ACHN (cell line): ENCODE measurements at regions not wholly inside any gene's neighbourhood (a gene's known extent, or its start where the extent isn't known, plus 50 kb on each side); places are given as distances from the start of the nearest gene placed in this dataset.
"Not testable (repeated sequence)": the region's sequence is repeated elsewhere in the genome, so short reads cannot be mapped to it uniquely, and the experiment has no call there.

ENCODE experiments used
- DNase-seq: peaks from one replicate; pipeline ENCODE4 v3.0.0-alpha.2; 2015
- in situ Hi-C: cut with HindIII; loops from 2 replicates; pipeline ENCODE4 v1.10.0; 2017; ENCODE audit warnings: low sequenced_read_pairs, low pct_ligation_motif_present, low pct_unique_long_range_greater_than_20kb

- in situ Hi-C loops, result no loop called here
- no peak for DNase-seq
Observed at GRCh38 chr15:96807361-96807760, 476.9 kb downstream of the NR2F2 start.

- no peak for DNase-seq
- in situ Hi-C loops, result no loop called here
Observed at GRCh38 chr15:96817900-96818299, 487.4 kb downstream of the NR2F2 start.

GRCh38 chr15:96818861-96819260 lies 488.4 kb downstream of the NR2F2 start:
- in situ Hi-C loops, result no loop called here
- no peak for DNase-seq

- in situ Hi-C loops, result no loop called here
- no peak for DNase-seq
Observed at GRCh38 chr15:96827981-96828380, 497.5 kb downstream of the NR2F2 start.

- no peak for DNase-seq
- in situ Hi-C loops, result no loop called here
Observed at GRCh38 chr15:96837241-96837970, 506.9 kb downstream of the NR2F2 start.

- in situ Hi-C loops, result no loop called here
- no peak for DNase-seq
Observed at GRCh38 chr15:96838081-96838480, 507.6 kb downstream of the NR2F2 start.

- DNase-seq, result no peak
- in situ Hi-C loops, result no loop called here
Observed at GRCh38 chr15:96849271-96849900, 518.9 kb downstream of the NR2F2 start.

- in situ Hi-C loops, result no loop called here
- peak; percentile 44 for DNase-seq
Observed at GRCh38 chr15:96851613-96852012, 521.1 kb downstream of the NR2F2 start.

GRCh38 chr15:96858694-96859093 lies 528.2 kb downstream of the NR2F2 start:
- in situ Hi-C loops, result no loop called here
- no peak for DNase-seq

GRCh38 chr15:96860741-96861140 lies 530.2 kb downstream of the NR2F2 start:
- in situ Hi-C loops, result no loop called here
- DNase-seq, result no peak

- no peak for DNase-seq
- in situ Hi-C loops, result no loop called here
Observed at GRCh38 chr15:96867992-96868391, 537.5 kb downstream of the NR2F2 start.

GRCh38 chr15:96869122-96869521 lies 538.6 kb downstream of the NR2F2 start:
- in situ Hi-C loops, result no loop called here

GRCh38 chr15:96869790-96870189 lies 539.3 kb downstream of the NR2F2 start:
- DNase-seq, result no peak
- in situ Hi-C loops, result no loop called here

More at GRCh38 chr15:96869122-96869521, 538.6 kb downstream of the NR2F2 start:
- DNase-seq, result no peak

GRCh38 chr15:96870580-96870979 lies 540.1 kb downstream of the NR2F2 start:
- no peak for DNase-seq

GRCh38 chr15:96877442-96877841 lies 546.9 kb downstream of the NR2F2 start:
- in situ Hi-C loops, DNase-seq: not testable (repeated sequence)

More at GRCh38 chr15:96870580-96870979, 540.1 kb downstream of the NR2F2 start:
- in situ Hi-C loops, result no loop called here

GRCh38 chr15:96878129-96878528 lies 547.6 kb downstream of the NR2F2 start:
- DNase-seq, result no peak
- in situ Hi-C loops, result no loop called here

- DNase-seq, result no peak
- in situ Hi-C loops, result no loop called here
Observed at GRCh38 chr15:96882121-96882772, 551.7 kb downstream of the NR2F2 start.

GRCh38 chr15:96887730-96888129 lies 557.2 kb downstream of the NR2F2 start:
- DNase-seq, result peak; percentile 68
- in situ Hi-C loops, result no loop called here

- in situ Hi-C loops, result no loop called here
- DNase-seq, result no peak
Observed at GRCh38 chr15:96888764-96889163, 558.3 kb downstream of the NR2F2 start.
